ENCODE measurements at regions not wholly inside any gene's neighbourhood (a gene's known extent, or its start where the extent isn't known, plus 50 kb on each side); places are given as distances from the start of the nearest gene placed in this dataset.

- H3K4me3 ChIP-seq (ENCODE audit: low read depth in 2 of 2, low read length in 1 of 2): no peak overlapping the region
- POLR2A ChIA-PET: no interaction called here
- no peak overlapping the region for H3K4me2 ChIP-seq
Measured at GRCh38 chr12:98084391-98084790, 431.0 kb upstream of the TMPO start.

More at GRCh38 chr12:98084391-98084790, 431.0 kb upstream of the TMPO start:
- no peak overlapping the region for H3K9ac ChIP-seq
- H3F3A ChIP-seq (replicated peaks; ENCODE audit: insufficient read depth): no peaks in the 10 kb centered on the region
- H3K9me3 ChIP-seq: no peaks in the 10 kb centered on the region
- no peak for TF ChIP-seq SIN3A (IDR thresholded peaks at IDR 0.05; ENCODE audit: borderline replicate concordance, low read depth, low read length)
- TF ChIP-seq ZBTB33 (IDR thresholded peaks at IDR 0.05; ENCODE audit: borderline replicate concordance, low read depth): no peak
- TF ChIP-seq MEF2A (IDR thresholded peaks at IDR 0.05; ENCODE audit: borderline replicate concordance, low read depth): no peak
- no peak for TF ChIP-seq REST (IDR thresholded peaks at IDR 0.05; ENCODE audit: low read depth, low read length)
- TF ChIP-seq GATA2 (CRISPR knock-in tag; IDR thresholded peaks at IDR 0.05): no peak
- no peak for TF ChIP-seq FOXM1 (IDR thresholded peaks at IDR 0.05; ENCODE audit: low read depth)
- TF ChIP-seq TAF1 (IDR thresholded peaks at IDR 0.05; ENCODE audit: borderline replicate concordance, low read depth, low read length): no peak
- no peak for TF ChIP-seq MXI1 (IDR thresholded peaks at IDR 0.05; ENCODE audit: low read depth, low read length)
- no peak for TF ChIP-seq NFIC (IDR thresholded peaks at IDR 0.05; ENCODE audit: borderline replicate concordance)
- no peak for TF ChIP-seq ELF1 (IDR thresholded peaks at IDR 0.05)
- TF ChIP-seq FOXJ3 (CRISPR knock-in tag; IDR thresholded peaks at IDR 0.05): no peak
- no peak for TF ChIP-seq TCF12 (IDR thresholded peaks at IDR 0.05)
- TF ChIP-seq CTCF (IDR thresholded peaks at IDR 0.05): no peak
- no peak for TF ChIP-seq PBX3 (IDR thresholded peaks at IDR 0.05)
- no peak for TF ChIP-seq GABPA (IDR thresholded peaks at IDR 0.05; ENCODE audit: low read depth)
- TF ChIP-seq NRF1 (IDR thresholded peaks at IDR 0.05; ENCODE audit: low read depth, low read length): no peak
- TF ChIP-seq EP300 (IDR thresholded peaks at IDR 0.05; ENCODE audit: borderline replicate concordance in 1 of 2, low read depth in 1 of 2, low read length in 1 of 2): no peak
- no peak for TF ChIP-seq MAX (IDR thresholded peaks at IDR 0.05; ENCODE audit: low read depth)
- TF ChIP-seq SMC3 (IDR thresholded peaks at IDR 0.05; ENCODE audit: low read depth, low read length): no peak
- TF ChIP-seq TEAD4 (IDR thresholded peaks at IDR 0.05; ENCODE audit: borderline replicate concordance, insufficient read depth): no peak
- no peaks in the 10 kb centered on the region for H3K9me2 ChIP-seq
- H2AFZ ChIP-seq (ENCODE audit: low read depth): no peak overlapping the region
- no peak overlapping the region for H3K27ac ChIP-seq (ENCODE audit: low read depth in 2 of 2, low read length in 1 of 2)
- H3K27me3 ChIP-seq (ENCODE audit: insufficient read depth): no peaks in the 10 kb centered on the region
- CTCF ChIA-PET: no interaction called here
- WGBS (ENCODE audit: low lambda C conversion rate): 18% methylated on average over 5 of the region's 5 CpGs
- no peaks in the 10 kb centered on the region for H4K20me1 ChIP-seq (ENCODE audit: insufficient read depth)
- no peaks in the 10 kb centered on the region for H3K36me3 ChIP-seq (replicated peaks in 1 of 2; ENCODE audit: control insufficient read depth in 1 of 2, insufficient read depth in 2 of 2, low read length in 1 of 2)
- H3K4me1 ChIP-seq (ENCODE audit: control insufficient read depth in 1 of 2, insufficient read depth in 2 of 2, low read depth in 1 of 2, low read length in 1 of 2): no peaks in the 10 kb centered on the region
- no peaks in the 10 kb centered on the region for H3K79me2 ChIP-seq (ENCODE audit: insufficient read depth)
- no peak for DNase-seq

Data from SK-N-SH (cell line).